Ovary (tissue), 7 donors: ENCODE measurements at regions not wholly inside any gene's neighbourhood (a gene's known extent, or its start where the extent isn't known, plus 50 kb on each side); places are given as distances from the start of the nearest gene placed in this dataset.

Source experiments
- DNase-seq, 5 donors: peaks; one replicate each; pipeline ENCODE4 v3.0.0-alpha.2; 2019 to 2020
- H3K27ac ChIP-seq, 2 donors: fragments of 200-600 bp; one replicate each; pipeline versions ENCODE4 v1.5.1 to v1.8.0; 2019 to 2022
- H3K27me3 ChIP-seq: fragments of 200-600 bp; one replicate; pipeline ENCODE4 v1.8.0; 2022
- H3K36me3 ChIP-seq: fragments of 200-600 bp; sonication (generic); one replicate; pipeline ENCODE4 v1.5.1; 2019
- H3K4me1 ChIP-seq: one replicate; pipeline ENCODE4 v1.8.1; 2013; ENCODE audit warnings: mild to moderate bottlenecking, moderate library complexity; ENCODE audit not compliant: insufficient read depth
- H3K4me3 ChIP-seq: fragments of 200-600 bp; sonication (generic); one replicate; pipeline ENCODE4 v1.5.1; 2017
- H3K9me3 ChIP-seq, 2 donors: fragments of 200-600 bp in 1 of 2; sonication (generic) in 1 of 2; one replicate each; pipeline versions ENCODE4 v1.5.1 to v1.8.1; 2013 to 2019; ENCODE audit warnings: mild to moderate bottlenecking in 1 of 2, moderate library complexity in 1 of 2
- CTCF ChIP-seq, 3 donors: fragments of 450-650 bp in 2 of 3; fragments of 200-600 bp in 1 of 3; IDR thresholded peaks; one replicate each; pipeline versions ENCODE4 v1.5.1 to v1.8.0; 2016 to 2022; ENCODE audit warnings: antibody characterized with exemption in 3 of 3, mild to moderate bottlenecking in 1 of 3
- EP300 ChIP-seq: sonication (generic); formaldehyde crosslinking; IDR thresholded peaks from one replicate; pipeline ENCODE4 v1.6.1; 2017; ENCODE audit warnings: antibody characterized with exemption
- POLR2A ChIP-seq: fragments of 450-650 bp; IDR thresholded peaks from one replicate; pipeline ENCODE4 v1.6.1; 2017; ENCODE audit warnings: antibody characterized with exemption, mild to moderate bottlenecking, moderate library complexity
- WGBS, 3 donors: extraction: QIAGEN DNeasy Blood & Tissue Kit in 1 of 3; methylation state at CpG; one replicate each; pipeline versions ENCODE4 v1.1.5 to v1.1.7; 2013 to 2017; 5-methylcytosine and 5-hydroxymethylcytosine counted together
- intact Hi-C, 4 donors: fragments of 100-400 bp; cut with DNase I; formaldehyde crosslinking; loops; one replicate each; pipeline versions ENCODE4 v1.11.0 to v1.15.1; 2022 to 2023
- donor health status: DM: no; HTN: no; CAD: no; lungs with moderate emphysema.
- donor health status: DM: no; HTN: no; CAD: no.
- donor health status: Bipolar disorder and iron deficiency.
- donor health status: DM: no; HTN: no; CAD: no.
- donor health status: DM: yes; HTN: yes; CAD: no.

- DNase-seq = no peak
- no peaks in the 10 kb centered on the region for H3K9me3 ChIP-seq
- no peak overlapping the region for H3K4me3 ChIP-seq
- H3K27me3 ChIP-seq = no peaks in the 10 kb centered on the region
- intact Hi-C loops = no loop called here
- no peaks in the 10 kb centered on the region for H3K36me3 ChIP-seq
- no peak overlapping the region for H3K27ac ChIP-seq
- TF ChIP-seq POLR2A (no peak), EP300 (no peak), CTCF (IDR thresholded peaks at IDR 0.05) (no peak)
- H3K4me1 ChIP-seq = no peaks in the 10 kb centered on the region
These were observed 594.7 kb downstream of the CCER1 start for GRCh38 chr12:90360300-90360699.

GRCh38 chr12:90355711-90356355 lies 599.1 kb downstream of the CCER1 start:
- Histone ChIP-seq H3K9me3 (no peaks in the 10 kb centered on the region), H3K4me3 (no peak overlapping the region), H3K27me3 (no peaks in the 10 kb centered on the region), H3K27ac (no peak overlapping the region), H3K36me3 (no peaks in the 10 kb centered on the region), H3K4me1 (no peaks in the 10 kb centered on the region)
- no peak for DNase-seq
- TF ChIP-seq POLR2A (no peak), EP300 (no peak), CTCF (IDR thresholded peaks at IDR 0.05) (no peak)
- 87 to 90% (median 88%) methylated on average over 8 of the region's 8 CpGs for WGBS, 3 donors
- intact Hi-C loops = no loop called here

- 79 to 89% (median 80%) methylated on average over 2 of the region's 2 CpGs for WGBS, 3 donors
- H3K9me3 ChIP-seq = no peaks in the 10 kb centered on the region
- intact Hi-C loops = no loop called here
- H3K4me1 ChIP-seq = no peaks in the 10 kb centered on the region
- H3K27ac ChIP-seq = no peak overlapping the region
- H3K27me3 ChIP-seq = no peaks in the 10 kb centered on the region
- DNase-seq = no peak
- no peaks in the 10 kb centered on the region for H3K36me3 ChIP-seq
- H3K4me3 ChIP-seq = no peak overlapping the region
- TF ChIP-seq CTCF (IDR thresholded peaks at IDR 0.05) = no peak
- TF ChIP-seq EP300 = no peak
- TF ChIP-seq POLR2A = no peak
These were observed 611.0 kb downstream of the CCER1 start for GRCh38 chr12:90343966-90344365.

- Histone ChIP-seq H3K27ac (no peak overlapping the region), H3K4me3 (no peak overlapping the region), H3K4me1 (no peaks in the 10 kb centered on the region), H3K27me3 (no peaks in the 10 kb centered on the region), H3K36me3 (no peaks in the 10 kb centered on the region), H3K9me3 (no peaks in the 10 kb centered on the region)
- no peak for DNase-seq
- TF ChIP-seq POLR2A (no peak), EP300 (no peak), CTCF (IDR thresholded peaks at IDR 0.05) (no peak)
- intact Hi-C loops = no loop called here
- WGBS, 3 donors = 71 to 84% (median 75%) methylated on average over 2 of the region's 2 CpGs
These were observed 612.9 kb downstream of the CCER1 start for GRCh38 chr12:90342081-90342480.

GRCh38 chr12:90339837-90340236 lies 615.1 kb downstream of the CCER1 start:
- no peaks in the 10 kb centered on the region for H3K27me3 ChIP-seq
- intact Hi-C loops = no loop called here
- 28 to 40% (median 31%) methylated on average over 4 of the region's 4 CpGs for WGBS, 3 donors
- H3K9me3 ChIP-seq = no peaks in the 10 kb centered on the region
- H3K4me1 ChIP-seq = no peaks in the 10 kb centered on the region
- TF ChIP-seq EP300 = no peak
- TF ChIP-seq CTCF (IDR thresholded peaks at IDR 0.05) = no peak
- no peak for TF ChIP-seq POLR2A
- no peak overlapping the region for H3K27ac ChIP-seq
- H3K4me3 ChIP-seq = no peak overlapping the region
- H3K36me3 ChIP-seq = no peaks in the 10 kb centered on the region
- DNase-seq = no peak
